Heart right ventricle (tissue), 16 donors: ENCODE measurements at regions not wholly inside any gene's neighbourhood (a gene's known extent, or its start where the extent isn't known, plus 50 kb on each side); places are given as distances from the start of the nearest gene placed in this dataset.
A peak's percentile ranks its signal among the peaks of the same experiment; 100 is the strongest.
"Not testable (repeated sequence)": the region's sequence is repeated elsewhere in the genome, so short reads cannot be mapped to it uniquely, and the experiment has no call there.

ENCODE experiments used
- ATAC-seq, 8 donors: fragments of 200-7000 bp; cut with Tn5 transposase; one replicate each; pipeline ENCODE4 v1.9.1; 2020; ENCODE audit warnings: mild to moderate bottlenecking in 8 of 8, moderate library complexity in 8 of 8, moderate number of reproducible peaks in 1 of 8
- DNase-seq, 2 donors: peaks; one replicate each; pipeline ENCODE4 v3.0.0-alpha.2; 2020
- H3K27ac ChIP-seq, 10 donors: fragments of 200-600 bp; sonication (generic) in 2 of 10; one replicate each; pipeline versions ENCODE4 v1.5.0 to v1.8.0; 2020 to 2022; ENCODE audit warnings: mild to moderate bottlenecking in 3 of 10
- H3K27me3 ChIP-seq, 7 donors: fragments of 200-600 bp; one replicate each; pipeline ENCODE4 v1.8.0; 2021 to 2022; ENCODE audit warnings: mild to moderate bottlenecking in 2 of 7
- H3K36me3 ChIP-seq, 9 donors: fragments of 200-600 bp; sonication (generic) in 1 of 9; one replicate each; pipeline versions ENCODE4 v1.5.0 to v1.8.0; 2020 to 2022; ENCODE audit warnings: mild to moderate bottlenecking in 2 of 9
- H3K4me1 ChIP-seq, 9 donors: fragments of 200-600 bp; sonication (generic) in 1 of 9; one replicate each; pipeline versions ENCODE4 v1.5.0 to v1.8.0; 2020 to 2022; ENCODE audit warnings: mild to moderate bottlenecking in 4 of 9
- H3K4me3 ChIP-seq, 10 donors: fragments of 200-600 bp; sonication (generic) in 2 of 10; one replicate each; pipeline versions ENCODE4 v1.5.0 to v1.8.0; 2020 to 2022; ENCODE audit warnings: mild to moderate bottlenecking in 7 of 10, moderate library complexity in 2 of 10
- H3K9me3 ChIP-seq, 11 donors: fragments of 200-600 bp in 10 of 11; sonication (generic) in 2 of 11; one replicate each; pipeline versions ENCODE4 v1.5.0 to v1.8.0; 2013 to 2022; ENCODE audit warnings: mild to moderate bottlenecking in 2 of 11, control low read depth in 1 of 11, moderate library complexity in 1 of 11
- CTCF ChIP-seq, 9 donors: fragments of 200-600 bp; sonication (generic) in 2 of 9; IDR thresholded peaks; one replicate each; pipeline versions ENCODE4 v1.5.0 to v1.8.0; 2021 to 2022; ENCODE audit warnings: antibody characterized with exemption in 9 of 9, mild to moderate bottlenecking in 5 of 9, moderate library complexity in 1 of 9
- WGBS, 2 donors: extraction: QIAGEN DNeasy Blood & Tissue Kit; methylation state at CpG; one replicate each; pipeline ENCODE4 v1.1.7; 2013; ENCODE audit warnings: inconsistent platforms in 1 of 2; 5-methylcytosine and 5-hydroxymethylcytosine counted together
- intact Hi-C, 10 donors: fragments of 100-400 bp; cut with DNase I; formaldehyde crosslinking; loops; one replicate each; pipeline versions ENCODE4 v1.11.1 to v1.14.2; 2022
- donor health status: Arrhythmogenic right ventricular cardiomyopathy.
- donor health status: ischemic (EF 13 %, LVEDD 7.1; RV severe dilation, severe dysfunction).
- donor health status: healthy with polysubstance abuse.
- donor health status: DM: no; HTN: yes; CAD: no.
- donor health status: DM: no; HTN: no; CAD: no.
- donor health status: ischemic (EF 25% LVEDD 6.9; RV normal size, moderate dysfunction).
- donor health status: ischemic (EF 25% LVEDD 5.7; RV mildly dilated, moderate dysfunction).
- donor health status: healthy.
- donor health status: DM: yes; HTN: yes; CAD: no.
- donor health status: Ischemic cardiomyopathy.
- donor health status: ischemic (EF 35%, LVEDD 5.7; RV mildly dilated, moderate dysfunction).
- donor health status: nonischemic (EF 11% LVEDD 7.7; RV severe dilation, severe dysfunction).
- donor health status: DM: yes; HTN: yes; CAD: no.
- donor health status: PGD.
- donor health status: ischemic (EF 29% LVEDD 5.4; RV normal size, mild dysfunction).
- donor health status: nonischemic (EF 23%, LVEDD 6.1; RV moderate dilation, normal function).

- intact Hi-C loops, H3K27ac ChIP-seq, H3K4me3 ChIP-seq, H3K36me3 ChIP-seq, ATAC-seq, H3K4me1 ChIP-seq, H3K9me3 ChIP-seq, DNase-seq: not testable (repeated sequence)
- WGBS, 2 donors = 69% methylated on average over 8 of the region's 8 CpGs
- H3K27me3 ChIP-seq = peaks cover 0 to 13% (median 0%) of the 10 kb centered on the region in 7 donors
Measured at GRCh38 chr7:6882321-6882721, 56.2 kb upstream of the CCZ1B start.

GRCh38 chr7:6883756-6884155 is 57.7 kb upstream of the CCZ1B start:
- H3K36me3 ChIP-seq, H3K9me3 ChIP-seq, H3K27ac ChIP-seq, H3K4me3 ChIP-seq, intact Hi-C loops, H3K4me1 ChIP-seq, ATAC-seq, DNase-seq: not testable (repeated sequence)
- WGBS, 2 donors = 86 to 94% methylated on average over 10 of the region's 10 CpGs
- H3K27me3 ChIP-seq = peaks cover 0 to 13% (median 0%) of the 10 kb centered on the region in 7 donors

- 82 to 86% methylated on average over 8 of the region's 8 CpGs for WGBS, 2 donors
- no peak for TF ChIP-seq CTCF (IDR thresholded peaks at IDR 0.05)
- peaks cover 0 to 5% (median 0%) of the 10 kb centered on the region in 9 donors for H3K4me1 ChIP-seq
- no peak for ATAC-seq
- peaks cover 0 to 7% (median 0%) of the 10 kb centered on the region in 7 donors for H3K27me3 ChIP-seq
- no peaks in the 10 kb centered on the region for H3K36me3 ChIP-seq
- intact Hi-C loops = no loop called here
- no peak overlapping the region for H3K27ac ChIP-seq
- no peaks in the 10 kb centered on the region for H3K9me3 ChIP-seq
- no peak for DNase-seq
- no peak overlapping the region for H3K4me3 ChIP-seq
Measured at GRCh38 chr7:6886198-6886597, 60.1 kb upstream of the CCZ1B start.

- intact Hi-C loops, H3K9me3 ChIP-seq, H3K4me1 ChIP-seq, H3K27ac ChIP-seq, ATAC-seq, H3K27me3 ChIP-seq, H3K36me3 ChIP-seq, H3K4me3 ChIP-seq: not testable (repeated sequence)
- 46 to 50% methylated on average over 13 of the region's 13 CpGs for WGBS, 2 donors
- peak in 1 of 2 donors; percentile 23 for DNase-seq
- TF ChIP-seq CTCF (IDR thresholded peaks at IDR 0.05) = peak in 1 of 9 donors; percentile 12
Measured at GRCh38 chr7:6888267-6889045, 62.4 kb upstream of the CCZ1B start.

- intact Hi-C loops = no loop called here
- WGBS, 2 donors = 93% methylated on average over 8 of the region's 8 CpGs
- peak in 1 of 8 donors; percentile 30 for ATAC-seq
Measured at GRCh38 chr7:6889252-6889812, 63.3 kb upstream of the CCZ1B start.

GRCh38 chr7:6902097-6902518 is 76.0 kb upstream of the CCZ1B start:
- H3K36me3 ChIP-seq, H3K27me3 ChIP-seq, H3K4me1 ChIP-seq, DNase-seq, H3K4me3 ChIP-seq, H3K27ac ChIP-seq, ATAC-seq, intact Hi-C loops: not testable (repeated sequence)
- 46 to 48% methylated on average over 4 of the region's 4 CpGs for WGBS, 2 donors
- H3K9me3 ChIP-seq = peaks cover 0 to 11% (median 0%) of the 10 kb centered on the region in 11 donors

More at GRCh38 chr7:6889252-6889812, 63.3 kb upstream of the CCZ1B start:
- no peak overlapping the region for H3K4me3 ChIP-seq
- peaks cover 0 to 5% (median 0%) of the 10 kb centered on the region in 7 donors for H3K27me3 ChIP-seq
- DNase-seq = no peak
- no peak for TF ChIP-seq CTCF (IDR thresholded peaks at IDR 0.05)
- H3K36me3 ChIP-seq = no peaks in the 10 kb centered on the region
- H3K27ac ChIP-seq = no peak overlapping the region
- H3K4me1 ChIP-seq = peaks cover 0 to 5% (median 0%) of the 10 kb centered on the region in 9 donors
- no peaks in the 10 kb centered on the region for H3K9me3 ChIP-seq

GRCh38 chr7:6903289-6903688 is 77.2 kb upstream of the CCZ1B start:
- H3K36me3 ChIP-seq, H3K4me1 ChIP-seq, ATAC-seq, H3K27ac ChIP-seq, intact Hi-C loops, DNase-seq, H3K4me3 ChIP-seq, H3K27me3 ChIP-seq: not testable (repeated sequence)
- WGBS, 2 donors = 42 to 70% methylated on average over 7 of the region's 7 CpGs
- H3K9me3 ChIP-seq = peaks cover 0 to 11% (median 0%) of the 10 kb centered on the region in 11 donors

- H3K27me3 ChIP-seq, H3K27ac ChIP-seq, DNase-seq, H3K4me1 ChIP-seq, ATAC-seq, H3K36me3 ChIP-seq, H3K4me3 ChIP-seq, intact Hi-C loops: not testable (repeated sequence)
- 59 to 63% methylated on average over 3 to 4 of the region's 4 CpGs for WGBS, 2 donors
- peaks cover 0 to 11% (median 0%) of the 10 kb centered on the region in 11 donors for H3K9me3 ChIP-seq
Measured at GRCh38 chr7:6903792-6904191, 77.7 kb upstream of the CCZ1B start.
